ENCODE measurements at regions not wholly inside any gene's neighbourhood (a gene's known extent, or its start where the extent isn't known, plus 50 kb on each side); places are given as distances from the start of the nearest gene placed in this dataset.

DNA sequence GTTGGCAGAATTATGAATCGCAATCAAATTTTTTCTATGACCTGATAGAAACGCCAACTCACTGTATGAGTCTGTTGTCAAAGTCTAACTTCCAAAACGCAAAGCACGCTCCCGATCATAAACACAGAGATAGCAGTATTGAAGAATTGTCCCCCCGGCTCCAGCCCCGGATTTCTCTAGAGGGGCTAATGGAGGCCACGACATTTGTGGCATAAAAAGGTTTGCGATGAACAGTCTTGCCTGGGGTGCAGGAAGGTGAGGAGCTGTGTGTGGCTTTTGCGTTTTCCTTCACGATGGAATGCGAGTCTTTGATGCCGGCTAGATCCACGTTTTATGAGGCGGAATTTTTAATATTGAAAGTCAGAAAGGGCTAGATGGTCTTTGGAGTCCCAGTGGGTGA is 183.0 kb downstream of the CRLF2 start (continued):
- TF ChIP-seq, protein P1, sequence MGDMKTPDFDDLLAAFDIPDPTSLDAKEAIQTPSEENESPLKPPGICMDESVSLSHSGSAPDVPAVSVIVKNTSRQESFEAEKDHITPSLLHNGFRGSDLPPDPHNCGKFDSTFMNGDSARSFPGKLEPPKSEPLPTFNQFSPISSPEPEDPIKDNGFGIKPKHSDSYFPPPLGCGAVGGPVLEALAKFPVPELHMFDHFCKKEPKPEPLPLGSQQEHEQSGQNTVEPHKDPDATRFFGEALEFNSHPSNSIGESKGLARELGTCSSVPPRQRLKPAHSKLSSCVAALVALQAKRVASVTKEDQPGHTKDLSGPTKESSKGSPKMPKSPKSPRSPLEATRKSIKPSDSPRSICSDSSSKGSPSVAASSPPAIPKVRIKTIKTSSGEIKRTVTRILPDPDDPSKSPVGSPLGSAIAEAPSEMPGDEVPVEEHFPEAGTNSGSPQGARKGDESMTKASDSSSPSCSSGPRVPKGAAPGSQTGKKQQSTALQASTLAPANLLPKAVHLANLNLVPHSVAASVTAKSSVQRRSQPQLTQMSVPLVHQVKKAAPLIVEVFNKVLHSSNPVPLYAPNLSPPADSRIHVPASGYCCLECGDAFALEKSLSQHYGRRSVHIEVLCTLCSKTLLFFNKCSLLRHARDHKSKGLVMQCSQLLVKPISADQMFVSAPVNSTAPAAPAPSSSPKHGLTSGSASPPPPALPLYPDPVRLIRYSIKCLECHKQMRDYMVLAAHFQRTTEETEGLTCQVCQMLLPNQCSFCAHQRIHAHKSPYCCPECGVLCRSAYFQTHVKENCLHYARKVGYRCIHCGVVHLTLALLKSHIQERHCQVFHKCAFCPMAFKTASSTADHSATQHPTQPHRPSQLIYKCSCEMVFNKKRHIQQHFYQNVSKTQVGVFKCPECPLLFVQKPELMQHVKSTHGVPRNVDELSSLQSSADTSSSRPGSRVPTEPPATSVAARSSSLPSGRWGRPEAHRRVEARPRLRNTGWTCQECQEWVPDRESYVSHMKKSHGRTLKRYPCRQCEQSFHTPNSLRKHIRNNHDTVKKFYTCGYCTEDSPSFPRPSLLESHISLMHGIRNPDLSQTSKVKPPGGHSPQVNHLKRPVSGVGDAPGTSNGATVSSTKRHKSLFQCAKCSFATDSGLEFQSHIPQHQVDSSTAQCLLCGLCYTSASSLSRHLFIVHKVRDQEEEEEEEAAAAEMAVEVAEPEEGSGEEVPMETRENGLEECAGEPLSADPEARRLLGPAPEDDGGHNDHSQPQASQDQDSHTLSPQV (IDR thresholded peaks at IDR 0.05) = no peak
- no peak for TF ChIP-seq PAX8 (IDR thresholded peaks at IDR 0.05)
- TF ChIP-seq, protein P2, sequence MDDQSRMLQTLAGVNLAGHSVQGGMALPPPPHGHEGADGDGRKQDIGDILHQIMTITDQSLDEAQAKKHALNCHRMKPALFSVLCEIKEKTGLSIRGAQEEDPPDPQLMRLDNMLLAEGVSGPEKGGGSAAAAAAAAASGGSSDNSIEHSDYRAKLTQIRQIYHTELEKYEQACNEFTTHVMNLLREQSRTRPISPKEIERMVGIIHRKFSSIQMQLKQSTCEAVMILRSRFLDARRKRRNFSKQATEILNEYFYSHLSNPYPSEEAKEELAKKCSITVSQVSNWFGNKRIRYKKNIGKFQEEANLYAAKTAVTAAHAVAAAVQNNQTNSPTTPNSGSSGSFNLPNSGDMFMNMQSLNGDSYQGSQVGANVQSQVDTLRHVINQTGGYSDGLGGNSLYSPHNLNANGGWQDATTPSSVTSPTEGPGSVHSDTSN (IDR thresholded peaks at IDR 0.05; ENCODE audit: insufficient replicate concordance, low read depth, low read length) = no peak

DNA sequence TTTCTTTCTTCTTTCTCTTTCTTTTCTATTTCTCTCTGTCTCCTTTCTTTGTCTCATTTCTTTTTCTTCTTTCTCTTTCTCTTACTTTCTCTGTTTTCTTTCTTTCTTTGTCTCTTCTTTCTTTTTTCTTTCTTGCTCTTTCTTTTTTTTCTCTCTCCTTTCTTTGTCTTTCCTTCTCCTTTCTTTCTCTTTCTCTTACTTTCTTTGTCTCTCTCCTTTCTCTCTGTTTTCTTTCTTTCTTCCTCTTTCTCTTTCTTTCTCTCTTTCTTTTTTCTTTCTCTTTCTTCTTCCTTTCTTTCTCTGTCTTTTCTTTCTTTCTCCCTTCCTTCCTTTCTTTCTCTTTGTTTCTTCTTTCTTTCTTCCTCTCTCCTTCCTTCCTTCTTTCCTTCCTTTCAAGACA is 184.8 kb downstream of the CRLF2 start:
- no TSS peak for BruUV-seq (replicated peaks)
- ATAC-seq (no peak), FAIRE-seq (no peak), DNase-seq (ENCODE audit: low read depth, low spot score) (no peak)
- intact Hi-C loops (cut with micrococcal nuclease; ENCODE audit: unreplicated experiment) = loop anchor here (2.0 kb wide), 2 partner anchors 29 to 37 kb away; no protein-coding TSS in a partner anchor
- no peaks in the 10 kb centered on the region for H4K20me1 ChIP-seq (ENCODE audit: control insufficient read depth, insufficient read depth)
- ChIA-PET SMC1A (ENCODE audit: uncharacterized antibody, unreplicated experiment) (no interaction called here), RAD21 (ENCODE audit: unreplicated experiment) (no interaction called here), CTCF (no interaction called here), POLR2A (no interaction called here)
- in situ Hi-C loops (cut with MboI) = loop anchor here (5.0 kb wide), 1 partner anchor 35 kb away; no protein-coding TSS in a partner anchor
- H3K4me2 ChIP-seq (ENCODE audit: control insufficient read depth, insufficient read depth) = no peak overlapping the region
- peaks cover 10% of the 10 kb centered on the region for H3K4me1 ChIP-seq (ENCODE audit: control insufficient read depth, insufficient read depth, low read length)
- H3K27ac ChIP-seq (ENCODE audit: control insufficient read depth, insufficient read depth) = peak overlapping the region; percentile 86
- no peak overlapping the region; the same call in 1 of the 2 replicates for H3K9ac ChIP-seq (ENCODE audit: control insufficient read depth, insufficient read depth, low read length)
- peaks cover 4% of the 10 kb centered on the region; the same call in 2 of the 3 replicates for H3K9me3 ChIP-seq (replicated peaks; ENCODE audit: control insufficient read depth, insufficient read depth, low read length)
- no peaks in the 10 kb centered on the region for H3K36me3 ChIP-seq (ENCODE audit: control insufficient read depth in 2 of 2, insufficient read depth in 2 of 2, low read length in 1 of 2)
- no peaks in the 10 kb centered on the region for H3K79me2 ChIP-seq (ENCODE audit: control insufficient read depth, insufficient read depth, low read length)
- no peaks in the 10 kb centered on the region for H3K27me3 ChIP-seq (replicated peaks in 1 of 2; ENCODE audit: control insufficient read depth in 2 of 2, insufficient read depth in 2 of 2, low read length in 1 of 2)
- no peak overlapping the region for H3K4me3 ChIP-seq
- no peak overlapping the region for H2AFZ ChIP-seq (ENCODE audit: control insufficient read depth, low read depth, low read length)
- peak; percentile 41; the same call in 1 of the 2 replicates for TF ChIP-seq NBN (IDR thresholded peaks at IDR 0.05)
- TF ChIP-seq ZBED1 (IDR thresholded peaks at IDR 0.05; ENCODE audit: borderline replicate concordance) = no peak
